ENCODE measurements at regions not wholly inside any gene's neighbourhood (a gene's known extent, or its start where the extent isn't known, plus 50 kb on each side); places are given as distances from the start of the nearest gene placed in this dataset.
"Not testable (repeated sequence)": the region's sequence is repeated elsewhere in the genome, so short reads cannot be mapped to it uniquely, and the experiment has no call there.

DNA sequence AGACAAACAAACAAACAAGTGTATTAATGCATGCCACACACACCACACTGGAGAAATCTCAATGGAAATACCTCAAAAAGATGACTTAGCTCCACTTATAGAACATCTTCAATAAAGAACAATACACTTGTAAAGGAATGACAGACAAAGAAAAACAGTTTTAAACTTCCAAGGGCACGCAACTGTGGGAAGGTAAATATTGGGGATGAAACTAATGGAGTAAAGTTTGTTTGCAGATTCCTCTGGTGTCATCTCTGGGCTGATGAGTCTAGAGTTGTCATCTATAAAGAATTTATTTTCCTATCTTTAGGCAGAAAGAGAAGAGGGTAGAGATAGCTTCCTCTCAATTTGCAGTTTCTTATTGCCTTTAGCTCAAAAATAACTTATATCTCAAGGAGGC, 144.0 kb upstream of the ZC3H15 start:
- DNase-seq = no peak
- ATAC-seq = no peak
- no peak overlapping the region for H3K4me3 Mint-ChIP-seq
- H3K36me3 Mint-ChIP-seq (ENCODE audit: insufficient read depth) = peaks cover 16% of the 10 kb centered on the region
- H3K4me1 Mint-ChIP-seq (ENCODE audit: low read depth) = no peaks in the 10 kb centered on the region
- H3K27me3 Mint-ChIP-seq (ENCODE audit: low read depth) = no peaks in the 10 kb centered on the region
- H3K9me3 Mint-ChIP-seq = peaks cover 20% of the 10 kb centered on the region

DNA sequence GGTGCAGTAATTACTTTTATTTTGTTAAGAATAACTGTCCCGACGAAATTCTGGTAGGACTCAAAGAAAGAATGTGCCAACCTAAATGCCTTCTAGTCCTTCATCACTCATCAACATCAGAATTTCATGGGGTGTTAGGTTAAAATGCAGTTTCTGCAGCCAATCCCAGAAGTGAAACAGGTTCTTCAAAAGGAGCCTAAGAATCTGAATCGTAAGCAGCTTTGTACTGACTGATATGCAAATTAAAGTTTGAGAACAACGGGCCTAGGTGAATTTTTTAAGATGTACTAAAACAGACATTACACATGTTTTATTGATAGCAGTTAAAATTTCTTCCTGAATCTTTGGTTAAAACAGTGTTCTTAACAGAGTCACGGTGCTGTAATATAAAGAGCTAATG, 140.3 kb upstream of the ZC3H15 start:
- H3K9me3 Mint-ChIP-seq = no peaks in the 10 kb centered on the region
- no peak overlapping the region for H3K4me3 Mint-ChIP-seq
- ATAC-seq (no peak), DNase-seq (no peak)
- peaks cover 2% of the 10 kb centered on the region for H3K4me1 Mint-ChIP-seq (ENCODE audit: low read depth)
- peaks cover 11% of the 10 kb centered on the region for H3K36me3 Mint-ChIP-seq (ENCODE audit: insufficient read depth)
- no peaks in the 10 kb centered on the region for H3K27me3 Mint-ChIP-seq (ENCODE audit: low read depth)

- H3K36me3 Mint-ChIP-seq (ENCODE audit: insufficient read depth) = peaks cover 11% of the 10 kb centered on the region
- DNase-seq = no peak
- no peaks in the 10 kb centered on the region for H3K27me3 Mint-ChIP-seq (ENCODE audit: low read depth)
- H3K9me3 Mint-ChIP-seq = no peaks in the 10 kb centered on the region
- peaks cover 2% of the 10 kb centered on the region for H3K4me1 Mint-ChIP-seq (ENCODE audit: low read depth)
- ATAC-seq = no peak
- no peak overlapping the region for H3K4me3 Mint-ChIP-seq
Observed at GRCh38 chr2:186346216-186346615, 139.8 kb upstream of the ZC3H15 start.

- no peak overlapping the region for H3K4me3 Mint-ChIP-seq
- DNase-seq = no peak
- peaks cover 3% of the 10 kb centered on the region for H3K9me3 Mint-ChIP-seq
- H3K27me3 Mint-ChIP-seq (ENCODE audit: low read depth) = no peaks in the 10 kb centered on the region
- H3K4me1 Mint-ChIP-seq (ENCODE audit: low read depth) = peaks cover 2% of the 10 kb centered on the region
- ATAC-seq = no peak
- H3K36me3 Mint-ChIP-seq (ENCODE audit: insufficient read depth) = peaks cover 7% of the 10 kb centered on the region
Observed at GRCh38 chr2:186347472-186347871, 138.6 kb upstream of the ZC3H15 start.

GRCh38 chr2:186348200-186348599, 137.9 kb upstream of the ZC3H15 start:
- Mint-ChIP-seq H3K36me3 (ENCODE audit: insufficient read depth) (peaks cover 11% of the 10 kb centered on the region), H3K4me1 (ENCODE audit: low read depth) (peaks cover 2% of the 10 kb centered on the region), H3K27me3 (ENCODE audit: low read depth) (no peaks in the 10 kb centered on the region), H3K9me3 (peaks cover 6% of the 10 kb centered on the region), H3K4me3 (no peak overlapping the region)
- DNase-seq (no peak), ATAC-seq (no peak)

GRCh38 chr2:186349508-186349907, 136.6 kb upstream of the ZC3H15 start:
- no peak for ATAC-seq

DNA sequence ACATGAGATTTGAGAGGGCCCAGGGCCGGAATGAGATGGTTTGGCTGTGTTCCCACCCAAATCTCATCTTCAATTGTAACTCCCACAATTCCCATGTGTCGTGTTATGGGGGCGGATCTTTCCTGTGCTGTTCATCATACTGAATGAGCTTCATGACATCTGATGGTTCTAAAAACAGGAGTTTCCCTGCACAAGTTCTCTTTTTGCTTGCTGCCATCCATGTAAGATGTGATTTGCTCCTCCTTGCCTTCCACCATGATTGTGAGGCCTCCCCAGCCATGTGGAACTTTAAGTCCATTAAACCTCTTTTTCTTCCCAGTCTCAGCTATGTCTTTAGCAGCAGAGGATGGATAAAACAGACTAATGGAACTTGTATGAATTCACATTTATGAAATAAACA, 131.9 kb upstream of the ZC3H15 start:
- not testable (repeated sequence) for DNase-seq; H3K4me1 Mint-ChIP-seq (ENCODE audit: low read depth); H3K27me3 Mint-ChIP-seq (ENCODE audit: low read depth); H3K4me3 Mint-ChIP-seq; ATAC-seq
- Mint-ChIP-seq H3K9me3 (peaks cover 21% of the 10 kb centered on the region), H3K36me3 (ENCODE audit: insufficient read depth) (peaks cover 14% of the 10 kb centered on the region)

More at GRCh38 chr2:186349508-186349907, 136.6 kb upstream of the ZC3H15 start:
- Mint-ChIP-seq H3K36me3 (ENCODE audit: insufficient read depth) (peaks cover 13% of the 10 kb centered on the region), H3K9me3 (peaks cover 13% of the 10 kb centered on the region), H3K4me3 (no peak overlapping the region), H3K4me1 (ENCODE audit: low read depth) (peaks cover 2% of the 10 kb centered on the region), H3K27me3 (ENCODE audit: low read depth) (no peaks in the 10 kb centered on the region)
- DNase-seq = no peak

DNA sequence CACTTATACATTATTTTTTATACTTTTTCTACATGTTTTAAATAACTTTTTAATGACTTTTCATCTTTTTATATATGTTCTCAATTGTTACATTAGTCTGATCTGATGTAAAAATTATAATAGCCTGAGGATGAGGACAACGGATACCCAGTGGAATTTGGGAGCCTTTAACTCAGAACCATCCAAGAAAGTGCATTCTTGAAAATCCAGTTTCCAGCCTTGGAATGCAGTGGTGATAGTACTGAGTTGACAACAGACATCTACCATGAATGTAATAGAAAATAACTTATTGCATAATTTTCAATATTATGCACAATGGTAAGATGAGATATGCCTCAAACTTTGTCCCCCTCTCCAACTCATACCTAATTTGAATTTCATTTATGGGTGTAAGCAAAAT, 120.7 kb upstream of the ZC3H15 start:
- peaks cover 15% of the 10 kb centered on the region for H3K9me3 Mint-ChIP-seq
- no peaks in the 10 kb centered on the region for H3K27me3 Mint-ChIP-seq (ENCODE audit: low read depth)
- H3K36me3 Mint-ChIP-seq (ENCODE audit: insufficient read depth) = peaks cover 23% of the 10 kb centered on the region
- no peak for DNase-seq
- no peak overlapping the region for H3K4me3 Mint-ChIP-seq
- H3K4me1 Mint-ChIP-seq (ENCODE audit: low read depth) = no peaks in the 10 kb centered on the region
- no peak for ATAC-seq

DNA sequence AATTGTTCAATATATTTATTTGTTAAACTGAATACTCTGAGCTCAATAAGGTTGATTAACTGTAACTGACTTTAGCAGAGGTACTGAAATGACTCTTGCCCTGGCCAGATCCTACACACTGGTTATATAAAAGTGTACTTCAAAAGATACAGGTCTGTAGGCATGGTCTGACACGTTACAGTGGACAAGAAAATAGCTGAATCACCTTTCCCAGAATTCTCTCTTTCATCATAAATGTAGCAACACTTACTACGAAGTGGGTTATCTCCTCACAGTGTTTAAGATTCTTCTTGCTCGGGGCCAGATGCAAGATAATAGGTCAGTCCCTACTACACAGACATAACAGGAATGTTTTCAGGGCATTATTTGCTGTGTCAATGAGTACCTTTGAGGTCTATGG, 107.0 kb upstream of the ZC3H15 start:
- Mint-ChIP-seq H3K9me3 (peaks cover 22% of the 10 kb centered on the region), H3K4me1 (ENCODE audit: low read depth) (no peaks in the 10 kb centered on the region), H3K36me3 (ENCODE audit: insufficient read depth) (peaks cover 19% of the 10 kb centered on the region), H3K27me3 (ENCODE audit: low read depth) (no peaks in the 10 kb centered on the region), H3K4me3 (no peak overlapping the region)
- ATAC-seq (no peak), DNase-seq (no peak)

GRCh38 chr2:186380805-186381204, 105.3 kb upstream of the ZC3H15 start:
- Mint-ChIP-seq H3K4me3 (no peak overlapping the region), H3K36me3 (ENCODE audit: insufficient read depth) (peaks cover 26% of the 10 kb centered on the region), H3K27me3 (ENCODE audit: low read depth) (no peaks in the 10 kb centered on the region), H3K4me1 (ENCODE audit: low read depth) (no peaks in the 10 kb centered on the region), H3K9me3 (peaks cover 27% of the 10 kb centered on the region)
- DNase-seq = no peak
- no peak for ATAC-seq

DNA sequence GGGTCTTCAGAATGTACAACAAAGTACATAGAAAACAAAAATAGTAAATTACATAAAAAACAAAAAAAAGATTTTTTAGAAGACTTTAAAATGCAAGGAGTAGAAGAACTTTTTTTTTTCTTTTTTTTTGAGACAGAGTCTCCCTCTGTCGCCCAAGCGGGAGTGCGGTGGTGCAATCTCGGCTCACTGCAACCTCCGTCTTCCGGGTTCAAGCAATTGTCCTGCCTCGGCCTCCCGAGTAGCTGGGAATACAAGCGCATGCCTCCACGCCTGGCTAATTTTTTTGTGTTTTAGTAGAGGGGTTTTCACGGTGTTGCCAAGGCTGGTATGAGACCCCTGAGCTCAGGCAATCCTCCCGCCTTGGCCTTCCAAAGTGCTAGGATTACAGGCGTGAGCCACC, 104.5 kb upstream of the ZC3H15 start:
- Mint-ChIP-seq H3K36me3 (ENCODE audit: insufficient read depth) (peaks cover 27% of the 10 kb centered on the region), H3K9me3 (peaks cover 30% of the 10 kb centered on the region), H3K27me3 (ENCODE audit: low read depth) (no peaks in the 10 kb centered on the region), H3K4me3 (no peak overlapping the region), H3K4me1 (ENCODE audit: low read depth) (no peaks in the 10 kb centered on the region)
- DNase-seq (no peak), ATAC-seq (no peak)

- H3K9me3 Mint-ChIP-seq = peaks cover 30% of the 10 kb centered on the region
- H3K4me1 Mint-ChIP-seq (ENCODE audit: low read depth) = no peaks in the 10 kb centered on the region
- H3K27me3 Mint-ChIP-seq (ENCODE audit: low read depth) = no peaks in the 10 kb centered on the region
- ATAC-seq = no peak
- H3K4me3 Mint-ChIP-seq = no peak overlapping the region
- peaks cover 21% of the 10 kb centered on the region for H3K36me3 Mint-ChIP-seq (ENCODE audit: insufficient read depth)
- no peak for DNase-seq
Observed at GRCh38 chr2:186382932-186383331, 103.1 kb upstream of the ZC3H15 start.

GRCh38 chr2:186384226-186384625, 101.8 kb upstream of the ZC3H15 start:
- H3K36me3 Mint-ChIP-seq (ENCODE audit: insufficient read depth) = peaks cover 16% of the 10 kb centered on the region

DNA sequence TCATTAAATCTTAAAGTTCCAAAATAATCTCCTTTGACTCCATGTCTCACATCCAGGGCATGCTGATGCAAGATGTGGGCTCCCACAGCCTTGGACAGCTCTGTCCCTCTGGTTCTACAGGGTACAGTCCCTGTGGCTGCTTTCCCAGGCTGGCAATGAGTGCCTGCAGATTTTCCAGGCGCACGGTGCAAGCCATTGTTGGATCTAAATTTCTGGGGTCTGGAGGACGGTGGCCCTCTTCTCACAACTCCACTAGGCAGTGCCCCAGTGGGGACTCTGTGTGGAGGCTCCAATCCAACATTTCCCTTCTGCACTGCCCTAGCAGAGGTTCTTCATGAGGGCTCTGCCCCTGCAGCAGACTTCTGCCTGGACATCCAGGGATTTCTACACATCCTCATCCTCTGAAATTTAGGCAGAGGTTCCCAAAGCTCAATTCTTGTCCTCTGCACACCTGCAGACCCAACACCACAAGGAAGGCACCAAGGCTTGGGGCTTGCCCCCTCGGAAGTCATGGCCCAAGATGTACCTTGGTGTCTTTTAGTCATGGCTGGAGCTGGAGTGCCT, 100.3 kb upstream of the ZC3H15 start:
- H3K36me3 Mint-ChIP-seq (ENCODE audit: insufficient read depth) = peaks cover 17% of the 10 kb centered on the region
- peaks cover 45% of the 10 kb centered on the region for H3K9me3 Mint-ChIP-seq
- H3K4me1 Mint-ChIP-seq (ENCODE audit: low read depth); H3K27me3 Mint-ChIP-seq (ENCODE audit: low read depth); DNase-seq; ATAC-seq; H3K4me3 Mint-ChIP-seq: not testable (repeated sequence)

More at GRCh38 chr2:186384226-186384625, 101.8 kb upstream of the ZC3H15 start:
- no peak overlapping the region for H3K4me3 Mint-ChIP-seq
- H3K9me3 Mint-ChIP-seq = peaks cover 34% of the 10 kb centered on the region
- no peaks in the 10 kb centered on the region for H3K27me3 Mint-ChIP-seq (ENCODE audit: low read depth)
- DNase-seq = no peak
- no peak for ATAC-seq
- H3K4me1 Mint-ChIP-seq (ENCODE audit: low read depth) = no peaks in the 10 kb centered on the region

DNA sequence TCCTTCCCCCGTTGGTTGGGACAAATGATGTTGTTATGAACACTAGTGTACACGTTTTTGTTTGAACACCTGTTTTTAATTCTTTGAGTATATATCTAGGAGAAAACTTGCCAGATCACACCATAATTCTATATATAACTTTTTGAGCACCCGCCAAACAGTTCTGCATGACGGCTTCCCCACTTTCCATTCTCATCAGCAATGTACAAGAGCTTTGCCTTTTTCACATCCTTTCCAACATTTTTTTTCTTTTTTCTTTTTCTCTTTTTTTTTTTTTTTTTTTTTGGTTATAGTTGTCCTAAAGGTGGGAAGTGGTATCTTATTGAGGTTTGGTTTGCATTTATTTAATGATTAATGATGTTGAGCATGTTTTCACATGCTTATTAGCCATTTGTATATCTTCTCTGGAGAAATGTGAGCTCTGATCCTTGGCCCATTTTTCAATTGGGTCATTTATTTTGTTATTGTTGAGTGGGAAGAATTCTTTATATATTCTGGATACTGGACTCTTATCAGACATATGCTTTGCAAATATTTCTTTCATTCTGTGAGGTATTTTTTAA, 86.9 kb upstream of the ZC3H15 start:
- DNase-seq (no peak), ATAC-seq (no peak)
- Mint-ChIP-seq H3K4me1 (ENCODE audit: low read depth) (no peaks in the 10 kb centered on the region), H3K9me3 (peaks cover 23% of the 10 kb centered on the region), H3K4me3 (no peak overlapping the region), H3K36me3 (ENCODE audit: insufficient read depth) (peaks cover 5% of the 10 kb centered on the region), H3K27me3 (ENCODE audit: low read depth) (no peaks in the 10 kb centered on the region)
